MV-4-11 (cell line): ENCODE measurements at regions not wholly inside any gene's neighbourhood (a gene's known extent, or its start where the extent isn't known, plus 50 kb on each side); places are given as distances from the start of the nearest gene placed in this dataset.
A peak's percentile ranks its signal among the peaks of the same experiment; 100 is the strongest.

Source experiments
- DNase-seq: peaks from one replicate; lab custom pipeline; 2025; lab: John Stamatoyannopoulos, UW

DNA sequence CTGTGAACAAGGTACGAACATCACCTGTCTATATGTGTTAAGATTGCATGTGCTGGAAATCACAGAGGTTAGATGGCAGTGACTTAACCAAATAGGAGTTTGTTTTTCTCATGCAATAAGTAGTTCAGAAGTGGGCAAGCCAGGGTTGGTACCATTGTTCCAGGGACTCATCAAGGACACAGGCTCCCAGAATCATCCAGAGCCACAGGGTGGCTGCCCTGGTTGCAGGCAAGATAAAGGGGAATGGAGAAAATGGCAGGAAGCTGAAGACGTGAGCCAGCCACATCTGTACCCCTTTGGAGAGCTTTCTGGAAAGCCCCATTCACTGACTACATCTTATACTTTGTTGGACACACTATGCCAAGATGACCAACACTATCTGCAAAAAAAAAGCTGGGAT lies 126.0 kb upstream of the IL12B start:
- DNase-seq = no peak

DNA sequence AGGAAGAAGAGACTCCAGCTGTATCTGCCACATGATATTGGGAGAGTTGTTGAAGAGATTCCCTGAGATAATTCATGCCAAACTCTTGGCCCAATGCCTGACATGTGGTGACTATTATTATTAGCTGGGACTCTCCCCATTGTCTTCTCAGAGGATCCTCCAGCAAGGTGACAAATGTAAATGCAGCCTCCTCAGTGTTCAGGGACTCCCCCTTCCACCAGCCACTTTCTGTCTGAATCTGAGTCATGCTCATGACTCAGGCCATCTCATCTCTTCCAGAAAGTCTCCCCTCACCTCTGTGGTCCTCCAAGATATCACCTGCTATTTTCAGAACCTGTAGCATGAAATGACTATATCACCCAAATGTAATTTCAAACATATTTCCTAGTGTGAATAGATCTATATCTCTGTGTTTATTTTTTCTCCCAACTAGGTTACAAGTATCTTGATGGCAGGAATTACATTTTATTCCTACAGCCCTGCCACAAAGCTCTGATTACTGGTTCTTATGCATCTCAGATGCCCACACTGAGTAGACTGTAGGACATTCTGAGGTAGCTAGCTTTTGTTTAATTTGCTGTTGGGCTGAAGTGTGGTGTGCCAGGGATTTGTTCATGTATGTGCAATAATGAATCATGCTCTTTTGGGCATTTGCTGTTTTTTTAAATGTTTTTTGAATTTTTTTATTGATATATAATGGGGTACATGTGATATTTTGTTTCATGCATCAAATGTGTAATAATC lies 126.6 kb upstream of the IL12B start:
- no peak for DNase-seq

DNA sequence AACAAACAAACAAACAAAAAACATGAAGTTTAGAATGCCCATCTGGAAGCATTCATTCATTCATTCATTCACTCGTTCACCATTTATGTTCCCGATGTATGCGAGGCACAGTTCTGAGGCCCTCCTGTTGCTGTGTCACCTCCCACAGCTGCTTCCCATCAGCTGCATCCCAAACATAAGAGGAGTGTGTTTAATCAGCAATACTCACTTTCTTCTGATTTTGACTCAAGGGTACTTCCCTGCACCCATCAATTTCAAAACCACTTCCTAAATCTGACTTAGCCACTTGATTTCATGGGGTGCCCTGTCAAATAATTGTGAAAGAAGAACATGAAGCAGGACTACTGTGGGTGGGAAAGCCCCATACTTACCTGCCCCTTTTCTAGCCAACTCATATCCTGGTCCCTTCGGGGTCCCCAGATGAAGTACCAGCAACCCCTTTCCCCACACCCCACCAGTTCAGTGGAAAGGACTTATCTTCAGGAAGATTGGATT lies 128.0 kb upstream of the IL12B start:
- DNase-seq = peak; percentile 58

DNA sequence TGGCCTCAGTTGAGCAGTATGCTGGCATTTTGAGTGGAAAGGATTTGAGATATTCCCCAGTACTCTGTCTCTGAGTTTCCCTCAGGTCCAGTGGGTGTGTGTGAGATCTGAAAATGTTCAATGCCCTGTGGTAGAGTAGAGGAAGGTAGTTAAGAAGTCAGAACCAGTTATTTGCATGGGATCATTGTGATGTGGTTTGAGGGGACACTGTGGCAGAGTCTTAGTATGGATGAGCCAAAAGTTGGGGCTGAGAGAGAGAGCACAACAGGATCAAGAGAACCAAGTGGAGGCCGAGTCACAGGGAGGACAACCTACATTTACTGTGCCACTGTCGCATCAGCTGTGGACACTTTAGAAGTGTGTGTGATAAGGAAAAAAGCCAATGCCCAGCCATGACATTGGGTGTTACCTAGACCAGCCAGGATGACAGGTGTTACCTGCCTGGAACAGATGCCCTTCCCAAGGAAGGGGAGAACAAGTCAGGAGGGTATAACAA lies 128.9 kb upstream of the IL12B start:
- no peak for DNase-seq

DNA sequence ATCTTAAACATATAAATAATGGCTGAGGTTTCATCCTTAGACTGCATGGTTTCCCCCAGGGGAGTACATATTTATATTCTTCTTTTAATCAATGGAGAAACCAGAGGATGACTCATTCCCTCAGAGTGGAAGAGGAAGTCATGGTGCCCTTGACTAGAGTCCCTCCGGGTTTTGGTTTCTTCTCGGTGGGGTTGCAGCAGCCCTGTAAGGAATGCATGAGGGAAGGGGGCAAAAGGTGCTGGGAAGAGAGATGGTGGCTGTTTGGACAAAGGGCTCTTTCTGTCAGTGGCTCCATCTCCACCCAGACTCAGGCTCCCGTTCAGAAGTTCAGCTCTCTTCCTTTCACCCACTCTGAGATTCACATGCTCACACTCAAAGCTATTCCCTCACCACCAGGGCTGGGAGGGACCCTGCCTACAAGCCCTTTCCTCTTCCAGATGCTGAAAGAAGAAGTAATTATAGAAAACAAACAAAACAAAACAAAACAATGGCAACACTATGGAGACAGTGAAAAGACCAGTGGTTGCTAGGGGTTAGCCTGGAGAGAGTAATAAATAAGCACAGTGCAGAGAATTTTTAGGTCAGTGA lies 129.8 kb upstream of the IL12B start:
- DNase-seq = peak; percentile 88

DNA sequence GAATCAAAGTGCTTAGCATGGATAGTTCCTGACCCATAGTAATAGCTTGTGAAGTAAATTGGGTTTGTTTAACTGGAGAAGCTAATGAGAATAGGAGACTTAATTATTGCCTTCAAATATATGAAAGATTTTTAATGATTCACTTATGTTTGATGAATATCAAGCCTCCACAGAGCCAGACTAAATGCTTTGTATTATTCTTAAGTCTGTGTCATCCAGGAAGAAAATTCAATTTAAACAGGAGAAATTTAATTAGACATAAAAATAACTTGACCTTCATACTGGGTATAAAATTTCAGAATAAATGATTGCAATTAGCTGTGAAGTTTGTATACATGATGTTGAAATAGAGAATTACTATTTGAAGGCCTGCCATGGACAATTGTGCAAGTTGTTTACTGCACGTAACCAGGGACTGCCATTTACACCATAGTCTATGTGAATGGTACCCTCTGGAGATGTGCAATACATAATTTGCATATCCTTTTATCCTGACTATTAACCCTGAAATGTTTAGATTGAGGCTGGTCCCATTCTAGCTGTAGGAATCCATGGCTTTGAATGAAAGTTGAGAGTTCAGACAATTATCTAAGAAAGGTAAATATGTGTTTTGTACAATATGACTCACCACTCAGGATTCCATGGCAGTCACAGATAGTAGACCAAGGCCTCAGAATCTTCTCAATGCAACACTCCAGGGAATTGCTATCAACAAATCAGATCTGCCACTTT lies 133.5 kb upstream of the IL12B start:
- no peak for DNase-seq

DNA sequence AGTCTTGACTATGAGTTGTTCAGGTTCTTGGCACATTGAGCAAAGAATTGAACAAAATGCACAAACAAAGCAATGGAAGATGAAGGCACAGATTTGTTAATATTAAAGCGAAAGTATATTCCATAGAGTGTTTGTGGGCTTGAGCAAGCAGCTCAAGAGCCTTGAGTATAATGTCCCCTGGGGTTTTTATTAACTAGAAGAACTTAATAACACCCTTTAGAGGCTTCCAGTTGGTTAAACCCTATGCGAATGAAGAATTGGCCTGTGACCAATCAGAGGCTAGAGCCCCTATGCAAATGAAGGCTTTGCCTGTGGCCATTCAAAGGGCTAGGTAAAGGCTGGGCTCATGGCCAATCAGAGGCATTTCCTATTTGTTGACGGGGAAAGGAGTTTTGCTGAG lies 135.3 kb upstream of the IL12B start:
- no peak for DNase-seq

DNA sequence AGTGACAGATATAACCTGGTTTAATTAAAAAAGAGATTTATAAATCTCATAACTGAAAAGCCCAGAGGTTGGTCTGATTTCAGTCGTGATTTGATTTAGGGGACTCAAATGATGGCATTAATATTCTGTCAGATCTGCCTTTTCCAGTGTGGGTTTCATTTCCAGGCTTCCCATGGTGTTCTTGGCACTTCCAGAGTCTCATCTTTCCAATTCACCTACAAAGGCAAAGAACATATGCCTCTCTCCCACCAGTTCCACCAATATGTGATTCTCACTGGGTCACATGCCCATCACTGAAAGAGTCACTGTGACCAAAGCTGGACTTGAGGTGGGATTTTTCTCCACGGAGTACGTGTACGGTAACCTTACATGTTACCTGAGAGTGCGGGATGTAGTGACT lies 137.4 kb upstream of the IL12B start:
- no peak for DNase-seq

DNA sequence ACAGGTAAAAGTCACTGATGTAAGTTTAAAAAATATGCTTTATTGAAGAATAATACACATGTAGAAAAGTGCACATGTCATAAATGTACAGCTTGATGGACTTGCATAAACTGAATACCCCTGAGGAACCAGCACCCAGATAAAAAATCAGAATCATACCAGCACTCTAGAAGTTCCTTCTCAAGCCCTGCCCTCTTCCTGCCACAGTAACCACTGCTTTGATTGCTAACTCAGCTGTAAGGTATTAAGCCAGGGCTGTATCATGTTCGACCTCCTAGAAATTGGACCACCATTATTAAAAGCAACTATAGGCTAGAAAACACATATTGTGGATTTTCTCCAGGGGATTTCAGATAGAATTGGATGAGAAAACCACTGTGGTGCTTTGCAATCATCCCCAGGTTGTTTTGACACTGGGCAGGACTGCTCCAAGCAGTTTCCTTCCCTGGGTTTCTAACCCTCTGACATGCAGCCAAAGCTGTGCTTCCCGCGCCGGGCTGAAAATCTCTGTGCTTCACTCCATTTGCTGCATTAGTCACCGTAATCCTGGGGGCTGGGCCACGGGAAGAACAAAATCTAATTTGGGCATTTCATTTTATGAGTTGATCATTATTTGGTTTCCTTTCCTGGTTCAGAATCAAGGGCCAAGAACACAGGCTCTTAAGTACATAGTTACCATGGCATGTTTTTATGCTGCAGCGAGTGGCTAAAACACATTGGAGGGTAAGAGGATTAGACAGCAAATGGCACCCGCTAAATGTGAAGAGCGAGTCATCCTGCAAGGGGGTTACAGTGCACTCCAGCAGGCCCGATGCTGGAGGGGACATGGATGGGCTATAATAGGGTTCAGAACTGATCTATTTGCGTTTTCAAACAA lies 139.4 kb upstream of the IL12B start:
- DNase-seq = peak; percentile 4

DNA sequence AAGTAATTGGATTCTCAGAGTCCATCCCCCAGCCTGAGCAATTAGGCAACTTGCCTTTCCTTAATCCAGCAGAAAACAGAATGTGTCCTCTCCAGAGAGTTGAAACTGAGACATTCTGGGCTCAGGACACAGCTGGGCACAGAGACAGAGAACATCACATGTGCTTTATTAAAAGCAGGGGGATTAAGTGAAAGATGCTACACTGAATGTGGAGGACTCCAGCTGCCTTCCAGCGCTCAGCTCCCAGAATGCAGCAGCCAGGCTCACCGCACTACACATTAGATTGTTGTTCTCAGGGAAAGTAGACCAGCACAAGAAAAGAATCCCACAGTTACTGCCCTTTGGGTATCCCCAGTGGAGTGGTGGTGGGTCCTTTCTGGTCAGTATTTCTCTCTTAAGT lies 141.6 kb upstream of the IL12B start:
- no peak for DNase-seq

DNA sequence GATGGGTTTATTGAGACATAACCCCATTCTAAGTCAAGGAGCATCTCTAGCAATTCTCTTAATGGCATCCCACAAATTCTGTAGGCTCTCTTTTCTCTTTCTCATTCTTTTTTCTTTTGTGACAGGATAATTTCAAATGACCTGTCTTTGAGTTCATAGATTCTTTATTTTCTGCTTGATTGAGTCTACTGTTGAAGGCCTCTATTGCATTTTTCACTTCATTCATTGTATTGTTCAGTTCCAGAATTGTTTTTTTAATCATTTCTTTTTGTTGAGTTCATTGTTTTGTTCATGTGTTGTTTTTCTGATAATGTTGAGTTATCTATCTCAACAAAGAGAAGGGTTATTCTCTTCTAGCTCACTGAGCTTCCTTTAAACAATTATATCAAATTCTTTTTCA lies 144.7 kb upstream of the IL12B start:
- no peak for DNase-seq

DNA sequence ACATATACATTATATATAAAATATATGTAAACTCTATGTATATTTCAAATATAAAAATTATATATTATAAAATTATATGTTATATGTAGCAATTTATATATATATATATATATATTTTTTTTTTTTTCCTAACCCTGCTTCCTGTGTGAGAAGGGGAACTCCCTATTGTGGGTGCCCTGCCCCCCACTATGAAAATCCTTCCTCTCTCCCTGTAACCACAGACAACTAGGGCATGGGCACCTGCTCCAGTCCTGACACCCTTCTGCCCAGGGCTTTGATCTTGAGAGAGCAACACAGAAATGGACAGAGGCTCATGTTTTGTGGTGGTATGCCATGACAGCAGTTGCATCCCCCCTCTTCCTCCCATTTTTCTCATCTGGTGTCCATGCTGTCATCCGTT lies 148.7 kb upstream of the IL12B start:
- peak; percentile 47 for DNase-seq

DNA sequence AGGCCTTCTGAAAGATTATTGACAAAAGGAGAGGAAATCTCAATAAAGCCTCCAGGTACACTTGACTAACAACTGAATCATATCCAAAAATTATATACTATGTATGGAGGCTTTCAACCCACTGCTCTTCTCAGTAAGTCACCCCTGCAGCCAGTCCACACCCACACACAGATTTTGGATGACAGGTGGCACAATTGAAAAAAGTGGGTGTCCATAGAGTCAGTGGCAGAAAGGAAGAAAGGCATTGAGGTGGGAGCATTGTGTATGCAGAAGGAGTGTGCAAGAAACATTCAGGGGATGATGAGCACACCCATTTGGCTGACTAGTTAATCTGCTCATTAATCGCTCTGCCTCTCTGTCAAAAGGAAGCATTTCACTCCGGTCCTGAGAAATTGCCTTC lies 150.6 kb upstream of the IL12B start:
- no peak for DNase-seq

DNA sequence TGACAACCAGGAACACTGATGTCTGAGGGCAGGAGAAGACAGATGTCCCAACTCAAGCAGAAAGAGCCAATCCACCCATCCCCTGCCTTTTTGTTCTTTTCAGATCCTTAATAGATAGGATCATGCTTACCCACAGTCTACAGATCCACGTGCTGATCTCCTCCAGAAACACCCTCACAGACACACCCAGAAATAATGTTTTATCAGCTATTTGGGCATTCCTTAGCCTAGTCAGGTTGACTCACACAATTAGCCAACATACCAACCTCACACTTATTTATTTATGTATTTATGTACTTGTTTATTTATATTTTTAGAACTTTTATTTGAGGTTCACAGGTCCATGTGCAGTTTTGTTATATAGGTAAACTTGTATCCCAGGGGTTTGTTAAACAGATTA lies 151.5 kb upstream of the IL12B start:
- no peak for DNase-seq

DNA sequence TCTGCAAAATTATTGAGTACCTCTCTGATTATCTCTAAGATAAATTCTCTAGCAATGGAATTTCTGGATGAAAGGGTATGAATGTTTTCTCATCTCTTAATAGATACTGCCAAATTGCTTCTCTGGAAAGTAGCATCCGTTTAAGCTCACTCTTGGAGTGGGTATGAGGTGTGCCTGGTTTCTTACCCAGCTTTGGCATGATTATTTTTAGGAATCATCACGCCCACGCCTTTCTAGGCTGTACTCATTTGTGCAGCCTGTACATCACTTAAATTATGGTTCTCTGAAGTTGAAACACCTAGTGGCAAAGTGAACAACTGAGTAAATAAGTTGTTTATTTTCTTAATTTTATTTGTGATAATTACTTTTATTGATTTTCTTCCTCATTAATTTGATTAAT lies 156.5 kb upstream of the IL12B start:
- no peak for DNase-seq

DNA sequence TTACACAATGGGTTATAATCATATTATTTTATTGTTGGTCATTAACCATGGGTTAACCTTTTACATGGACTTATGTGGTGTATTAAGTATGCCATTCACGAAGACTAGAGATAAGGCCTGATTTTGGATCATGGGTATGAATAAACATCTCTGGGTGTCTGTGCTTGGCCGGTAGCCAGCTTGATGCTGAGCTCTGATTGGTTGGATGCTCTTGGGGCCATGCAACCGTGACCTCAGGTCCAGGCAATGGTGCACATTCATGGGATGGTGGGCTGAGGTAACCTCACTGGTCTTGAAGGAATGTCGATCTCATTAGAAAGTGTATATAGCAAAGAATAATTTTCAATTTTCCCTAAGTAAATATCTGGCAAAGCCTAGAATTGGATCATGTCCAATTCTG lies 158.2 kb upstream of the IL12B start:
- DNase-seq = no peak

DNA sequence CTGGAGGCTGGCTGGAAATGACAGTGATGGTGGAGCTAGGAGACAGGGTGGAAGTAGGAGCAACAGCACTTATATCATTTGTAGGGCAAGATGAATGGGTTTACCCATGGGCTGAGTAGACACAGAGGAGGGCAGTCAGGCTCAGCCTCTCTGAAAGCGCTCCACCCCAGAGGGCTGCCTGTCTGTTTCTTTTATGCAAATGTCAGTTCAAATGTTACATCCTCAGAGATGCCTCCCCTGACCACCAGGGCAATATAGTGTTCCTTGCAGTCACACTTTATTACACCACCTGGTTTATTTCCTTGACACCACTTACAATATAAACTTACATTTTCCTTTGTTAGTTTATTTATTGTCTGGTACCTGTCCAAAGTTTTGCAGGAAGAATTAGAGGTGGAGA lies 159.5 kb upstream of the IL12B start:
- DNase-seq = no peak

DNA sequence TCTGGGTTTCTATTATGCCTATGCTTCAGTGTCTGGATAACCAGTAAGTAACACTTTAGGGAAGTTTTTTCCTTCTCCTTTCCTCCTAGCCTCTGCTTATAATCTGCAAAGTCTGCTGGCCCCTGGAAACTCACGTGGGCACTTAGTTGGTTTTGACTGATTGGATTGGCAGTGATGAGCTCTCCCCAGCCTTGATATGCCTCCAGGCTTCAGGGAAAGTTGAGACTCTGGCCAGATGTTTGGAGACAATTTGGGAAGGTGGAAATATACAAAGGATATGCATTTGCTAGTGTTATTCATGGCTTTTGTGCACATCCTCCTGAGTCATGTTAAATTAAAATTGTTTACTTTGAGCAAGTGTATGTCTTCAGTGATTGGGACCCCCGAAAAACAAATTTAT lies 160.2 kb upstream of the IL12B start:
- DNase-seq = no peak

DNA sequence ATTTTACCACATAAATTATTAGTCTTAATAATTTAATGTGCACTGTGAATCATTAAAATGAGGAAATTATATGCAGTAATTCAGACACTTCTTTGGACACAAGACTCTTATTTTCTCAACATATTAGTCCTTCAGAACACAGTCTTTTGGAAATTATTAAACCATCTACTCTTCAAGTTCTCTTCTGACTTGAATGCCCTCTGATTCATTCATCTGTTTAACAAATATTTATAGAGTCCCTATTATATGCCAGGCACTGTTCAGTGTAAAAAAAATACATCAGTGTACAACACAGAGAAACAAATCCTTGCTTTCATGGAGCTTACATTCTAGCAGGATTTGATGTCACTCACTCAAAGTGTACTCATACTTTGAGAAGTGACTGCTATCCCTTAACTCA lies 163.4 kb upstream of the IL12B start:
- DNase-seq = no peak

DNA sequence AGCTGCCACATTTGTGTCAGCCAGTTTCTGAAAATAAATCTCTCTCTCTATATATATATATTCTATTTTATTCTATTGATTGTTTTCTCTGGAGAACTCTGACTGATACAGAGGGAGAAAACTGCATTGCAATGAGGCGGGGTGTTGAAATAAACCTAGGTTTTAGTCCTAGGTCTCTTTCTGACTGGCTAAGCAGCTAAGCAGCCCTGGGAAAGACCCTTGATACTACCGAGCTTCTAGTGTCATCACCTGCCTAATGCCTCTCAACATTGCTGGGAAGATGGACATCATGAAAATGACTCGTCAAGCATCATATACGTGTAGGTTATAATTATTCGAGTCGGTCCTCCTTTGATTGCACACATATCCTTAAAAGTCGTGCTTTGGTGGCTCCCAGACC lies 166.5 kb upstream of the IL12B start:
- no peak for DNase-seq

DNA sequence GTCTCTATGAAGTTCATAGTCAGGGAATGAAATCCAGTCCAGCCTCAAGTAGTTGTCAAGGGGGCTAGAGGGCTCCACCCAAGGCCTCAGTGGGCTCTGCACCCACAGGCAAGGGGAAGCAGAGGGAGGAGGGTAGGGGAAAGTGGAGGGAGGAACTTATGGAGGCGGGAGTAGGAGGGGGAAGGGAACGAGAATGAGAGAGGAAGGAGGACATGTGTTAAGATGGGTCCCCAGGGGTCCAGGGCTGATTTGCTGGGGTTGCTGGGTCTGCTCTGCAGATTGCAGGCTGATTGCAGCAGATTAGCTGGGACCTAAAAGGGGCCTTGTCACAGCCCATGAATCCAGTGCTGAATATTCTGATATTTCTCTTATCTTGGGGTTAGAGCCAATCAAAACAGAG lies 166.9 kb upstream of the IL12B start:
- DNase-seq = no peak

DNA sequence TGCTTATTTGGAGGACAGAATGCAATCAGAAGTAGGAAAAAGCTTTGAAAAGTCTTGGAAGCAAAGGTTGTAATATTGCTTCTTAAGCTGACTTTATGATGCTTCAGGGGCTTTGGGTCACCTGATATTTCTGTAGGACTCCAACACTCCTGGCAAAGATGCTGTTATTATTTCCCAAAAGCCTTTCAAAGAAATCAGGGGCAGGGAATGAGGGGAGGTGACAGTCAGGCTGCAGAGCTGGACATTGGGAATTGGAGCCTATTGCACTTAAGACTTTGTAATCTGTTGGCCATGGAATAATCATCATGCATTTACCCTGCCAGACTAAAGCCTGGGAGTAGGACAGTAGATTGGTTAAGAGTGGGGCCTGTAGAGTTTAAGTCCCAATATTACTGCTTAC lies 168.3 kb upstream of the IL12B start:
- no peak for DNase-seq
